SK-N-SH (cell line): ENCODE measurements at regions not wholly inside any gene's neighbourhood (a gene's known extent, or its start where the extent isn't known, plus 50 kb on each side); places are given as distances from the start of the nearest gene placed in this dataset.

Experiments used
- CTCF ChIP-seq: fragments of 200-600 bp; sonication (generic); IDR thresholded peaks from 2 replicates; pipeline ENCODE4 v1.6.1; 2017; ENCODE audit warnings: antibody characterized with exemption, mild to moderate bottlenecking, moderate library complexity
- EZH2phosphoT487 ChIP-seq: fragments of 200-600 bp; sonication (generic); IDR thresholded peaks from 2 replicates; pipeline ENCODE4 v1.6.1; 2017; ENCODE audit warnings: low read depth, mixed run types, mild to moderate bottlenecking, antibody characterized with exemption, moderate library complexity, borderline replicate concordance
- FOSL2 ChIP-seq: IDR thresholded peaks from 2 replicates; pipeline ENCODE4 v1.4.0; 2012; ENCODE audit warnings: low read depth, mild to moderate bottlenecking, moderate library complexity, borderline replicate concordance
- GABPA ChIP-seq: IDR thresholded peaks from 2 replicates; pipeline ENCODE4 v1.4.0; 2012; ENCODE audit warnings: low read depth, mild to moderate bottlenecking
- IRF3 ChIP-seq: fragments of 150-350 bp; IDR thresholded peaks from 2 replicates; pipeline ENCODE4 v1.6.1; 2016; ENCODE audit warnings: mild to moderate bottlenecking, low read depth, low read length
- MEF2A ChIP-seq: IDR thresholded peaks from 2 replicates; pipeline ENCODE4 v1.4.0; 2012; ENCODE audit warnings: low read depth, borderline replicate concordance
- MXI1 ChIP-seq: IDR thresholded peaks from 2 replicates; pipeline ENCODE4 v1.6.1; 2012; ENCODE audit warnings: mild to moderate bottlenecking, low read depth, low read length, improper control_type of control experiment
- RCOR1 ChIP-seq: fragments of 150-350 bp; IDR thresholded peaks from 2 replicates; pipeline ENCODE4 v1.6.1; 2017; ENCODE audit warnings: antibody characterized with exemption, low read length
- REST ChIP-seq: IDR thresholded peaks from 2 replicates; pipeline ENCODE4 v1.6.1; 2012; ENCODE audit warnings: mild to moderate bottlenecking, low read depth, low read length, moderate library complexity
- TF ChIP-seq, protein P1 (sequence below): IDR thresholded peaks from 2 replicates; pipeline ENCODE4; 2012

DNA sequence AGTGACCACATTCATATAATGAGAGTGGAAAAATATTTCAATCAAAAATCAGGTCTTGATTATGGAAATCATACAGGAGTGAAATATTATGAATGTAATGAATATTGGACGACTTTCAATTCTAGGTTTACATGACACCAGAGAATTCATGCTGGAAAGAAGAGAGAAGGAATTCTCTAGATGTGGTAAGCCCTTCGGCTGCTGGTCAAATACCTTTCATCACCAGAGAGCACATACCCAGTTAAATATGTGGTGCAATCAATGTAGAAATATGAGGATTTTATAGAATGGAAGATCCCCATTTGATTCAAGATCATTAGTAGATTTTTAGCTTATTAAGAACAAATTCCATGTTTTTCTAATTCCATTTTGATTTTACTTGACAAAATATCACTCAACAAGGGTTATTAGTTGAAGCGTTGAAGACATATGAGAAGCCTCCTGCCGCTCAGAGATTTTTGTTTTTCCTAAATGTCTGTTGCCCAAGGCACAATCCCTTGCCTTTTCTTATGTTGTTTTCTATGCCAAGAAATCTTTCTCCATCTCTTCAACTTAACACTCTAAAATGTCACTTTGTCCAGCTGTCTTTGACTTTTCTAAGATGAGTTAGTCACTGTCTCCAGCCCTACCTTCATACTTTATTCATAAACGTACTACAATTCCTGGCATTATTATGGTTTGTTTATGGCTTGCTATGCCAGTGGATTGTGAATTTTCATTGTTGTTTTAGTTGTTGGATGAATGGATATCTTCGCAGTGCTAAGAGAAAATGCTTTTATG is 72.8 kb upstream of the ZDHHC17 start:
- no peak for TF ChIP-seq GABPA
- no peak for TF ChIP-seq CTCF
- no peak for TF ChIP-seq IRF3
- TF ChIP-seq RCOR1: no peak
- no peak for TF ChIP-seq REST
- TF ChIP-seq MEF2A: no peak
- no peak for TF ChIP-seq MXI1
- no peak for TF ChIP-seq FOSL2
- no peak for TF ChIP-seq EZH2phosphoT487
- TF ChIP-seq, protein P1, sequence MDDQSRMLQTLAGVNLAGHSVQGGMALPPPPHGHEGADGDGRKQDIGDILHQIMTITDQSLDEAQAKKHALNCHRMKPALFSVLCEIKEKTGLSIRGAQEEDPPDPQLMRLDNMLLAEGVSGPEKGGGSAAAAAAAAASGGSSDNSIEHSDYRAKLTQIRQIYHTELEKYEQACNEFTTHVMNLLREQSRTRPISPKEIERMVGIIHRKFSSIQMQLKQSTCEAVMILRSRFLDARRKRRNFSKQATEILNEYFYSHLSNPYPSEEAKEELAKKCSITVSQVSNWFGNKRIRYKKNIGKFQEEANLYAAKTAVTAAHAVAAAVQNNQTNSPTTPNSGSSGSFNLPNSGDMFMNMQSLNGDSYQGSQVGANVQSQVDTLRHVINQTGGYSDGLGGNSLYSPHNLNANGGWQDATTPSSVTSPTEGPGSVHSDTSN: no peak
